T-cell (primary cell): ENCODE measurements at regions not wholly inside any gene's neighbourhood (a gene's known extent, or its start where the extent isn't known, plus 50 kb on each side); places are given as distances from the start of the nearest gene placed in this dataset.

Source experiments
- ATAC-seq, 4 experiments: fragments of 200-7000 bp in 3 of 4; fragments of 150-1000 bp in 1 of 4; cut with Tn5 transposase; replicated peaks in 1 of 4; 1 replicate in 3 of 4; 2 replicates in 1 of 4; pipeline ENCODE4 v1.10.0; 2021; ENCODE audit warnings: moderate library complexity in 3 of 4, mild to moderate bottlenecking in 2 of 4, moderate number of reproducible peaks in 1 of 4
- CTCF ChIA-PET, 2 donors: fragments of 300-600 bp; sonication (Branson Sonifier 250); formaldehyde crosslinking; loops; one replicate each; lab custom pipeline; 2022; ENCODE audit warnings: antibody characterized with exemption in 2 of 2; lab: Charles Lee
- POLR2A ChIA-PET, 2 donors: fragments of 300-600 bp; sonication (Branson Sonifier 250); formaldehyde crosslinking; loops; one replicate each; lab custom pipeline; 2022; ENCODE audit warnings: antibody characterized with exemption in 2 of 2; lab: Charles Lee
- DNase-seq, 35 experiments: peaks; one replicate each; pipeline versions ENCODE4 v3.0.0 to v3.0.0-alpha.2; 2013 to 2023
- H3K27ac ChIP-seq: one replicate; pipeline ENCODE4 v1.5.1; 2013; ENCODE audit warnings: low read length
- H3K27me3 ChIP-seq, 2 experiments: replicated peaks in 1 of 2; 1 replicate in 1 of 2; 2 replicates in 1 of 2; pipeline versions ENCODE4 v1.6.1 to v1.7.0; 2013; ENCODE audit warnings: low read length in 1 of 2, mixed read lengths in 1 of 2; ENCODE audit not compliant: control insufficient read depth in 2 of 2, insufficient read depth in 2 of 2; ENCODE audit errors: extremely low read depth in 1 of 2
- H3K36me3 ChIP-seq, 2 donors: 1 replicate in 1 of 2; 2 replicates in 1 of 2; pipeline versions ENCODE4 v1.6.1 to v1.7.0; 2013; ENCODE audit warnings: low read length in 1 of 2; ENCODE audit not compliant: control insufficient read depth in 2 of 2, insufficient read depth in 1 of 2; ENCODE audit errors: extremely low read depth in 1 of 2
- H3K4me1 ChIP-seq, 2 experiments: 1 replicate in 1 of 2; 2 replicates in 1 of 2; pipeline versions ENCODE4 v1.6.1 to v1.7.0; 2013; ENCODE audit warnings: low read length in 2 of 2, mixed read lengths in 1 of 2; ENCODE audit not compliant: insufficient read depth in 2 of 2, control insufficient read depth in 1 of 2; ENCODE audit errors: extremely low read depth in 1 of 2
- H3K4me3 ChIP-seq, 2 donors: 1 replicate in 1 of 2; 2 replicates in 1 of 2; pipeline versions ENCODE4 v1.5.1 to v1.7.0; 2013; ENCODE audit warnings: mild to moderate bottlenecking in 2 of 2, low read length in 1 of 2, moderate library complexity in 1 of 2; ENCODE audit not compliant: control insufficient read depth in 1 of 2; ENCODE audit errors: extremely low read depth in 1 of 2
- H3K9me3 ChIP-seq: 2 replicates; pipeline ENCODE4 v1.7.0; 2013
- H3K27ac Mint-ChIP-seq, 2 donors: one replicate each; pipeline ENCODE4 v1.8.0; 2020 to 2021; ENCODE audit warnings: mild to moderate bottlenecking in 2 of 2, mixed read lengths in 2 of 2
- H3K27me3 Mint-ChIP-seq, 2 donors: one replicate each; pipeline ENCODE4 v1.8.0; 2021 to 2022; ENCODE audit warnings: mixed read lengths in 2 of 2
- H3K36me3 Mint-ChIP-seq: one replicate; pipeline ENCODE4 v1.8.0; 2021; ENCODE audit warnings: mixed read lengths
- H3K4me1 Mint-ChIP-seq, 3 donors: one replicate each; pipeline ENCODE4 v1.8.0; 2020 to 2022; ENCODE audit warnings: mixed read lengths in 3 of 3, mild to moderate bottlenecking in 1 of 3
- H3K4me3 Mint-ChIP-seq, 3 donors: one replicate each; pipeline ENCODE4 v1.8.0; 2020 to 2022; ENCODE audit warnings: mild to moderate bottlenecking in 3 of 3, mixed read lengths in 3 of 3, moderate library complexity in 3 of 3
- H3K9me3 Mint-ChIP-seq, 3 donors: one replicate each; pipeline ENCODE4 v1.8.0; 2020 to 2022; ENCODE audit warnings: mixed read lengths in 3 of 3
- WGBS: methylation state at CpG from one replicate; pipeline ENCODE4 v1.1.5; 2013; ENCODE audit warnings: missing lambda C conversion rate; ENCODE audit not compliant: insufficient coverage; 5-methylcytosine and 5-hydroxymethylcytosine counted together

DNA sequence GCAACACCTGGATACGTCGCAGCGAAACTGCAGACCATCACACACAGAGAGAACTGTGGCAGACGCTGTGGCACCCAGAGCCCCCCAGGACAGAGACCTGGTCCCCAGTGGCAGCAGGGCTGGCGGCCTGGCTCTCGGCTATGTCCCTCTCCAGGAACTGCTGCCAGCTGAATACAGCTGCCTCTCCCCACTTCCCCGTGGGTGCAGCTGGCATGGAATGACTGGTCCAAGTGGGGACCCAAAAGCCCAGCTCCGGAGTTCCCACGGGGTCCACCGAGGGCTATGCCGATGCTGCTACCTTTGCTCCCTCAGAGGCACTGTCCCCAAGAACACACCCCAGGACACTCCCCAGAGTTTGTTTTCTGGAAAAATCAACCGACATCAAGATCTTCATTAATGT lies 67.8 kb upstream of the GATA2 start:
- DNase-seq: no peak
- ChIA-PET POLR2A (no interaction called here), CTCF (no interaction called here)
- Mint-ChIP-seq H3K9me3 (no peaks in the 10 kb centered on the region), H3K27ac (no peak overlapping the region), H3K4me1 (peaks cover 6 to 10% (median 8%) of the 10 kb centered on the region in 3 donors), H3K27me3 (peaks cover 37 to 40% of the 10 kb centered on the region in 2 donors), H3K4me3 (no peak overlapping the region), H3K36me3 (no peaks in the 10 kb centered on the region)
- Histone ChIP-seq H3K4me3 (no peak overlapping the region), H3K27me3 (peaks cover 0 to 54% of the 10 kb centered on the region in 2 experiments), H3K9me3 (no peaks in the 10 kb centered on the region), H3K4me1 (peaks cover 0 to 3% of the 10 kb centered on the region in 2 experiments), H3K27ac (no peak overlapping the region), H3K36me3 (no peaks in the 10 kb centered on the region)
- no peak for ATAC-seq
- 85% methylated on average over 11 of the region's 12 CpGs for WGBS

DNA sequence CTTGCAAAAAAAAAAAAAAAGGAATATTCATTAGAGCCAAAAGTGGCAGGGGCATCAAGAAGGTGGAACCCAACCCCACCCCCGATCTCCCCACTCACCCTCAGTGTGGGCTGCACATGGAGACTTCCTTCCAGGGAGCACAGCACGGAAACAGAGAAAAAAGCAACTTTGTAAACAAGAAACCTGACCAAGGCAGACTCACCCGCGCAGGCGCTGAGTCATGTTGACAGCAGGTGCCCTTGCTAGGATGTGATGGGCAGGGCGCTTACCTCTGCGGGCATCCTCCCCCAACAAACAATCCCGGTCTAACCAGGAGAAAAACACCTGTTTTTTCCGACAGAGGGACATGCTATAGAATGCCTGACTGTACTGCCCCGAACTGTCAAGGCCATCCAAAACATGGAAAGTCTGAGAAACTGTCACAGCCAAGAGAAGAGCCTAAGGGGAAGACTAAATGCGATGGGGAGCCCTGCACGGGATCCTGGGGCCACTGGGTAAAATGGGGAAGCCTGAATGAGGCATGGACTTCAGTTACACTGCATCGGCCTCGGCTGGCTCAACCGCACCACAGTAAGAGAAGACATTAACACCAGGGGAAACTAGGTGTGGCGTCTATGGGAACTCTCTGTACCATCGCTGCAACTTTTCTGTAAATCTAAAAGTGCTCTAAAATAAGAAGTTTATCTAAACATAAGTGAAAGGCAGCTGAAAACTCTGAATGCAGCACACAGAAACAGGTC lies 66.7 kb upstream of the GATA2 start:
- Histone ChIP-seq H3K4me3 (no peak overlapping the region), H3K27me3 (peaks cover 0 to 62% of the 10 kb centered on the region in 2 experiments), H3K27ac (no peak overlapping the region), H3K36me3 (no peaks in the 10 kb centered on the region), H3K9me3 (no peaks in the 10 kb centered on the region), H3K4me1 (peaks cover 0 to 8% of the 10 kb centered on the region in 2 experiments)
- Mint-ChIP-seq H3K27ac (no peak overlapping the region), H3K36me3 (no peaks in the 10 kb centered on the region), H3K4me1 (peaks cover 8 to 10% (median 10%) of the 10 kb centered on the region in 3 donors), H3K9me3 (no peaks in the 10 kb centered on the region), H3K27me3 (peaks cover 39 to 45% of the 10 kb centered on the region in 2 donors), H3K4me3 (no peak overlapping the region)
- POLR2A ChIA-PET: no interaction called here
- DNase-seq (peak in 1 of 35 experiments; percentile 23), ATAC-seq (peak in 3 of 4 experiments; percentile 40 to 74 (median 71))
- 30% methylated on average over 12 of the region's 17 CpGs for WGBS
- CTCF ChIA-PET: no interaction called here

DNA sequence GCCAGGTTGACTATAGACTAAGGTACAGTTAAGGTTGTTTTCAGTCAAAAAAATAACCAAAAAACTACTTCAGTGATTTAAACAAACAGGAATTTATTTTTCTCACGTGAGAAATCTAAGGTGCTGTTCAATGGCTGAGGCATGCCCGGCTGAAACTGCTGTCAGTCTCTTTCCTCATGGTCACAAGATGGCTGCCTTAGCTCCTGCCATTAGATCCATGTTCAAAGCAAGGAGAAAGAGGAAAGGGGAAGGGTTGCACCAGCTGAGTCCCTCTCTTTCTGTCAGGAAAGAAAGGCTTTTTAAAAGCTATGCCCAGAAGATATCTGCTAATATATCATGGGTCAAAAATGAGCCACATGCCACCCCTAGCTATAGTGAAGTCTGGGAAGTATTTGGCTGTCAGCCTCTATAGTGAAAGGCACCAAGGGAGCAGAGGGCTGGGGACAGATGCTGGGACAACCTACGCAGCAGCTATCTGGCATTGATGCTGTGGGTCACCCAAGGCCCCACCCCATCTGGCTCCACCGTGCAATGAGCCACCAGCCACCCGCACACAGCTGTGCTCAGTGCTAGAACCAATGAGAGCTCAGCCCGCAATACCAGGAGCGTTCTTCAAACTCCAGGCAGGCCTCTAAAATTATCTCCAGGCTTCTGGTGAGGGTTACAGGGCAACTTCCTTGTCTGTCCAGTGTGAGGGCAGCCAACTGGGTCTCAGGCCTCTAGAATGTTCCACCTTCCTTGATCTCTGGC lies 64.7 kb upstream of the GATA2 start:
- H3K27me3 ChIP-seq: peaks cover 0 to 82% of the 10 kb centered on the region in 2 experiments
- H3K4me3 Mint-ChIP-seq: no peak overlapping the region
- no peak overlapping the region for H3K27ac Mint-ChIP-seq
- ATAC-seq (no peak), DNase-seq (no peak)
- H3K9me3 ChIP-seq: no peaks in the 10 kb centered on the region
- no peak overlapping the region for H3K4me3 ChIP-seq
- peaks cover 0 to 8% of the 10 kb centered on the region in 2 experiments for H3K4me1 ChIP-seq
- H3K27ac ChIP-seq: no peak overlapping the region
- POLR2A ChIA-PET: no interaction called here
- peaks cover 59 to 63% of the 10 kb centered on the region in 2 donors for H3K27me3 Mint-ChIP-seq
- CTCF ChIA-PET: no interaction called here
- peaks cover 10 to 16% (median 12%) of the 10 kb centered on the region in 3 donors for H3K4me1 Mint-ChIP-seq
- no peaks in the 10 kb centered on the region for H3K36me3 ChIP-seq
- 84% methylated on average over 7 of the region's 7 CpGs for WGBS
- no peaks in the 10 kb centered on the region for H3K36me3 Mint-ChIP-seq
- no peaks in the 10 kb centered on the region for H3K9me3 Mint-ChIP-seq

DNA sequence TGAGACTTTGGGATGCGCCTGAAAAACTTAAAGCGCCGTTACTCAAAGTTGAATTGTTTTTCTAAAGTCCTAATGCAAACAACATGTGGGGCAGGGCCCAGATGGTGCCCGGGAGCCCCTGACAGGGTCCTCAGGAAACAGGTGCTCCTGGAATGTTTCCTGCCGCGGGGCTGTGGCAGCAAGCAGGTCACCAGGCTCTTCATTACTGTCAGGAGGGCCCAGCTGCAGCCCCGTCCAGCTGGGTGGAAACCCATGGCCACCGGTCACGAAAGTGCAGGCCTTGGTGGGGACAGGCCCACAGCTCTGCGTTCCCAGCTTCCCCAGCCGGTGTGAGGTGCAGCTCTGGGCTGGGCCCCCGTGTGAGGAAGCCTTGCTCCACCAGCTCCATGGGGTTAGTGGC lies 63.9 kb upstream of the GATA2 start:
- ATAC-seq (no peak), DNase-seq (no peak)
- peaks cover 0 to 90% of the 10 kb centered on the region in 2 experiments for H3K27me3 ChIP-seq
- CTCF ChIA-PET: no interaction called here
- Mint-ChIP-seq H3K9me3 (no peaks in the 10 kb centered on the region), H3K27me3 (peaks cover 64 to 67% of the 10 kb centered on the region in 2 donors), H3K36me3 (no peaks in the 10 kb centered on the region), H3K4me3 (no peak overlapping the region), H3K27ac (no peak overlapping the region), H3K4me1 (peaks cover 10 to 16% (median 12%) of the 10 kb centered on the region in 3 donors)
- H3K4me1 ChIP-seq: peaks cover 0 to 8% of the 10 kb centered on the region in 2 experiments
- no peaks in the 10 kb centered on the region for H3K36me3 ChIP-seq
- H3K4me3 ChIP-seq: no peak overlapping the region
- H3K9me3 ChIP-seq: no peaks in the 10 kb centered on the region
- H3K27ac ChIP-seq: no peak overlapping the region
- POLR2A ChIA-PET: no interaction called here
- 34% methylated on average over 10 of the region's 12 CpGs for WGBS

DNA sequence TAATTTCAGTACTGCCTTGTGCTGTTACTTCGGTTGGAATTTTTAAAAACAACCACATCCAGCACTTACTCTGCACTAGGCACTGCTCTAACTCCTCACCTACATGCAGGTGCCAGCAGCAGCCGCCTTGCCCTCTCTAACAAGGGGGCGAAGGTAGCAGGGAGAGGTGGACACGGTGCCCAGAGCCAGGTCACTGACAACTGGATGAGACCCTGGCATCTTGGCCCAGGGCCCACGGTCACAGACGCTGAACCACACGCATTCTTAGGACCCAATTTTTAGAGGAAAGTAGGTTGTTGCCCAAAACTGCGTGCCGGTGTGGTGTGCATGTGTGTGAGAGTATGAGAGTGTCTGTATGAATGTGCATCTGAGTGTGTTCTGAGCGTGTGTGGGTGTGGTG lies 63.4 kb upstream of the GATA2 start:
- Mint-ChIP-seq H3K27me3 (peaks cover 63 to 68% of the 10 kb centered on the region in 2 donors), H3K27ac (no peak overlapping the region), H3K36me3 (no peaks in the 10 kb centered on the region), H3K9me3 (no peaks in the 10 kb centered on the region), H3K4me1 (peaks cover 10 to 16% (median 12%) of the 10 kb centered on the region in 3 donors), H3K4me3 (no peak overlapping the region)
- Histone ChIP-seq H3K9me3 (no peaks in the 10 kb centered on the region), H3K27ac (no peak overlapping the region), H3K27me3 (peaks cover 0 to 90% of the 10 kb centered on the region in 2 experiments), H3K36me3 (no peaks in the 10 kb centered on the region), H3K4me1 (peaks cover 0 to 8% of the 10 kb centered on the region in 2 experiments), H3K4me3 (no peak overlapping the region)
- 61% methylated on average over 8 of the region's 10 CpGs for WGBS
- no peak for ATAC-seq
- DNase-seq: no peak
- POLR2A ChIA-PET: no interaction called here
- CTCF ChIA-PET: no interaction called here

DNA sequence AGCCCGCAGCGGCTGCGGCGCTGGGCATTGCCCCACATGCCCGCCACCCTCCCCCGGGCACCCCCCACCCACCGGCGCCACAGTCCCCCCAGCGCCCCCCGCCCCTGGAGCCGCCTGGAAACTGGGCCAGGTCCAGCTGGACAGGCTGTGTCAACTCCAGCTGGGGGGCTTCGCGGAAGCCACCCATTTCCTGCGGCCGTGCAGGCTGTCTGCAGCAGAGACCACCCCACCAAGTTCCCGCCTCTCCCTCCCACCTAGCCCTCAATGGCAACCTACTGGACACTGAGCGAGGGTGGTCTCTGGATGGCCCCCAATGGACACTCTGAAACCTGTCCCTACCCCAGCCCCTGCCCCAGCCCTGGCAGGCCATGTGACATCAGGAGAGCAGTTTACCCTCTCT lies 62.8 kb upstream of the GATA2 start:
- DNase-seq (no peak), ATAC-seq (no peak)
- Mint-ChIP-seq H3K4me1 (peaks cover 10 to 16% (median 12%) of the 10 kb centered on the region in 3 donors), H3K27me3 (peaks cover 65 to 70% of the 10 kb centered on the region in 2 donors), H3K9me3 (no peaks in the 10 kb centered on the region), H3K36me3 (no peaks in the 10 kb centered on the region), H3K4me3 (no peak overlapping the region), H3K27ac (no peak overlapping the region)
- Histone ChIP-seq H3K36me3 (no peaks in the 10 kb centered on the region), H3K27ac (no peak overlapping the region), H3K9me3 (no peaks in the 10 kb centered on the region), H3K27me3 (peaks cover 0 to 90% of the 10 kb centered on the region in 2 experiments), H3K4me3 (no peak overlapping the region), H3K4me1 (peaks cover 0 to 8% of the 10 kb centered on the region in 2 experiments)
- POLR2A ChIA-PET: no interaction called here
- 70% methylated on average over 4 of the region's 17 CpGs for WGBS
- CTCF ChIA-PET: no interaction called here
